T-helper 17 cell (primary cell): ENCODE measurements at regions not wholly inside any gene's neighbourhood (a gene's known extent, or its start where the extent isn't known, plus 50 kb on each side); places are given as distances from the start of the nearest gene placed in this dataset.
"Not testable (repeated sequence)": the region's sequence is repeated elsewhere in the genome, so short reads cannot be mapped to it uniquely, and the experiment has no call there.

ENCODE experiments used
- ATAC-seq: fragments of 150-1000 bp; cut with Tn5 transposase; 2 replicates; pipeline ENCODE4 v1.10.0; 2021; ENCODE audit warnings: mild to moderate bottlenecking, moderate library complexity
- DNase-seq, 3 donors: peaks; one replicate each; pipeline versions ENCODE4 v3.0.0 to v3.0.0-alpha.2; 2020 to 2021
- H3K9me3 ChIP-seq: one replicate; pipeline ENCODE4 v1.7.0; 2013; ENCODE audit warnings: low read length, mild to moderate bottlenecking; ENCODE audit not compliant: control insufficient read depth, poor library complexity, severe bottlenecking
- H3K27ac Mint-ChIP-seq: one replicate; pipeline ENCODE4 v1.8.0; 2022; ENCODE audit warnings: mild to moderate bottlenecking, moderate library complexity, mixed read lengths
- H3K27me3 Mint-ChIP-seq: one replicate; pipeline ENCODE4 v1.8.0; 2022; ENCODE audit warnings: mixed read lengths
- H3K36me3 Mint-ChIP-seq: one replicate; pipeline ENCODE4 v1.8.0; 2022; ENCODE audit warnings: low read depth, mixed read lengths
- H3K4me1 Mint-ChIP-seq: one replicate; pipeline ENCODE4 v1.8.0; 2022; ENCODE audit warnings: mild to moderate bottlenecking, mixed read lengths
- H3K4me3 Mint-ChIP-seq: one replicate; pipeline ENCODE4 v1.8.0; 2022; ENCODE audit warnings: mild to moderate bottlenecking, moderate library complexity, mixed read lengths

DNA sequence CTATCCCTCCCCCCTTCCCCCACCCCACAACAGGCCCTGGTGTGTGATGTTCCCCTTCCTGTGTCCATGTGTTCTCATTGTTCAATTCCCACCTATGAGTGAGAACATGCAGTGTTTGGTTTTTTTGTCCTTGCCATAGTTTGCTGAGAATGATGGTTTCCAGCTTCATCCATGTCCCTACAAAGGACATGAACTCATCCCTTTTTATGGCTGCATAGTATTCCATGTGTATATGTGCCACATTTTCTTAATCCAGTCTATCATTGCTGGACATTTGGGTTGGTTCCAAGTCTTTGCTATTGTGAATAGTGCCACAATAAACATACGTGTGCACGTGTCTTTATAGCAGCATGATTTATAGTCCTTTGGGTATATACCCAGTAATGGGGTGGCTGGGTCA lies 52.3 kb upstream of the MAN1A2 start:
- H3K4me3 Mint-ChIP-seq, ATAC-seq, DNase-seq, H3K9me3 ChIP-seq, H3K27me3 Mint-ChIP-seq, H3K36me3 Mint-ChIP-seq, H3K4me1 Mint-ChIP-seq, H3K27ac Mint-ChIP-seq: not testable (repeated sequence)

DNA sequence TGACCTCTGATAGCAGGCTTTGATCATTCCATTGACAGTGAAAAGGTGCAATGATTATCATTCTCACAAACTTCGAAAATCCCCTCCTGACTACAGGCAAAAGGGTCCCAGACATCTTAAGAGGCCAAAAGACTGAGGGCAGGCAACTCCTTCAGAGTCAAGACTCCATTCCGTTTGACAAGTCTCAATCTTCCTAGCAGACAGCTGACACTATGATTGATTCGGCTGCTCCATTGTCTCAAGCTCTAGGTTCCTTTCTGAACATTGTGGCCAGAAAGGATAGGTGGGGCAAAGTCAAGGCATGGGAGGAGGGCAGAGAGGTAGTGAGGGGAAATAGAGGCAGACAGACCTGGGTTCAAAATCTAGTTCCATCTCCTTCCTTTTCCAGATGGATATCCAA lies 53.7 kb upstream of the MAN1A2 start:
- ATAC-seq (no peak), DNase-seq (no peak)
- Mint-ChIP-seq H3K4me3 (no peak overlapping the region), H3K27ac (no peak overlapping the region), H3K4me1 (peaks cover 5% of the 10 kb centered on the region), H3K27me3 (no peaks in the 10 kb centered on the region), H3K36me3 (no peaks in the 10 kb centered on the region)
- no peaks in the 10 kb centered on the region for H3K9me3 ChIP-seq

DNA sequence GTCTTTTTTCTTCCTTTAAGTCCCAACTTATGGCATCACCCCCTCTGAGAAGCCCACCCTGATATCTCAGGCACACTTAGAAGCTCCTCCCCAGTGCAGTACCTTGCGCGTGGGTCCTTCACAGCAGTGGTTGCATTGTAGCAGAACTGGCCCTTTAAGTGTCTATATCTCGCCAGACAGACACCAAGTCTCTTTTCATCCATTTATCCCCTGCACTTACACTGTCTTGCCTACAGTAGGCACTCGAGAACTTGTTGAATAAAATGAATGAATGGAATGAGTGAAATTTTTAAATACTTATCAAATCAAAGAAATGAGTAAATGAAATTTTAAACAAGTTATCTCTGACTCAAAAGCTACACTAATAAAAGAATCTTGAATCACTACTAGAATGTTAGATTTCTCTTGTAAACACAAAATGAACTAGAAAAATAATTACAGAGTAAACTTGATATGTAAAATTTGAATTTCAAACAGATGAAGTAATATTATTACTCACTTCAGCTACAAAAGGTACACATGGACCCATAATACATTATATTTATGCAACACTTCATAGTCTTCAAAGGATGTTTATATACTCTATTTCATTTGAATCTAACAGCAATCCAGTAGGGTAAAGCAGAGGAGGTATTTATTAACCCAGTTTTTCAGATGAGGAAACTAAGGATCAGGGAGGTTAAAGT lies 54.7 kb upstream of the MAN1A2 start:
- no peaks in the 10 kb centered on the region for H3K9me3 ChIP-seq
- H3K4me3 Mint-ChIP-seq, result no peak overlapping the region
- no peaks in the 10 kb centered on the region for H3K27me3 Mint-ChIP-seq
- peaks cover 7% of the 10 kb centered on the region for H3K4me1 Mint-ChIP-seq
- DNase-seq, result no peak
- H3K27ac Mint-ChIP-seq, result no peak overlapping the region
- ATAC-seq, result peak; percentile 47
- H3K36me3 Mint-ChIP-seq, result no peaks in the 10 kb centered on the region

DNA sequence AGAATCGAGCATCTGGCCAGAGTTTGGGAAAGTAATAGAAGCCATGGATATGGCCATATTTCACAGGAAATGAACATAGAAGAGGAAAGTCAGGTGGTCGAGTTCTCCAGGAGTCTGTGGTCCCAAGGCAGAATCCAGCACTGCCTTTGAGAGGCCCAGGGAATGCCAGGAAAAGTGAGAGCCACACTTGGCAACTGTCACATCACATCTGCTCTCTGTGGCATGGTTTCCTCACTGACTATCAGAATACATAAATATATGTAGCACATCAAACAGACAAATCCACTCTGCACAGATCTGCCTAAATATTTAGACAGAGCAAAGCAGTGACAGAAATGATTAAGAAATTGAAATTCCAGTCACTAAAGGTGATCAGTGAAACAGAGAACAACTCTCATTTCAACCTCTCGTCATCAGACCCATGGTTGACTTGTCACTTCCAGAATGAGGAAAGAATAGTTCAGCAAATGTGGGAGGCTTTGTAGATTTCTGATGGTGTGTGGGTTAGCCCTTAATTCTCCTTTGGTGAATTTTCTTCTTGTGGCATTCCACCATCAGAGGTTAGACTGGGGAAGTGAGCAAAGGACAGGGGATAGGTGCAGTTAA lies 58.8 kb upstream of the MAN1A2 start:
- ATAC-seq (no peak), DNase-seq (no peak)
- no peaks in the 10 kb centered on the region for H3K36me3 Mint-ChIP-seq
- H3K4me1 Mint-ChIP-seq, result peaks cover 7% of the 10 kb centered on the region
- no peak overlapping the region for H3K4me3 Mint-ChIP-seq
- peaks cover 7% of the 10 kb centered on the region for H3K27me3 Mint-ChIP-seq
- H3K27ac Mint-ChIP-seq, result no peak overlapping the region
- H3K9me3 ChIP-seq, result no peaks in the 10 kb centered on the region

DNA sequence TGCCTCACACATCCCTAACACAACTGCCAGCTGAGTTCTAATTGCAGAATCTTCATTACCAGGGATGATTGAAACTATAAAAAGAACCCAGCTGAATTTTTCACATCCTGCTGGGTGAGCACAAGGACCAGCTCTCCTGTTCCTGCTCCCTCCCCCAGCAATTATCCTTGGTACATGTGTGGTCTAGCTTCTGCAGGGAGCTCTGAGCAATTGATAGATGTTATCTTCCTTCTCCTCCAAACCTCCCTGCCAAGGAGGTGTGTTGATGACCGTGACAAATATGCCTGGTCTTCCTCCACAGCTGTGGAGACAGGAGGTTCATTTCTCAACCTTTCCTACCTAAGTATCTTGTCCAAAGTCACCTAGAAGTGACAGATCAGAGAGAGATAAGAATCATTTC lies 65.3 kb upstream of the MAN1A2 start:
- DNase-seq, result no peak
- no peak overlapping the region for H3K27ac Mint-ChIP-seq
- no peak overlapping the region for H3K4me3 Mint-ChIP-seq
- H3K4me1 Mint-ChIP-seq, result no peaks in the 10 kb centered on the region
- no peak for ATAC-seq
- H3K27me3 Mint-ChIP-seq, result peaks cover 24% of the 10 kb centered on the region
- H3K36me3 Mint-ChIP-seq, result no peaks in the 10 kb centered on the region
- H3K9me3 ChIP-seq, result no peaks in the 10 kb centered on the region

DNA sequence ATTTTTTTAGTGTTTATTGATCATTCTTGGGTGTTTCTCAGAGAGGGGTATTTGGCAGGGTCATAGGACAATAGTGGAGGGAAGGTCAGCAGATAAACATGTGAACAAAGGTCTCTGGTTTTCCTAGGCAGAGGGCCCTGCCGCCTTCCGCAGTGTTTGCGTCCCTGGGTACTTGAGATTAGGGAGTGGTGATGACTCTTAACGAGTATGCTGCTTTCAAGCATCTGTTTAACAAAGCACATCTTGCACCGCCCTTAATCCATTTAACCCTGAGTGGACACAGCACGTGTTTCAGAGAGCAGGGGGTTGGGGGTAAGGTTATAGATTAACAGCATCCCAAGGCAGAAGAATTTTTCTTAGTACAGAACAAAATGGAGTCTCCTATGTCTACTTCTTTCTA lies 67.1 kb upstream of the MAN1A2 start:
- not testable (repeated sequence) for ATAC-seq, H3K4me1 Mint-ChIP-seq, H3K9me3 ChIP-seq, DNase-seq, H3K4me3 Mint-ChIP-seq, H3K36me3 Mint-ChIP-seq, H3K27ac Mint-ChIP-seq
- peaks cover 24% of the 10 kb centered on the region for H3K27me3 Mint-ChIP-seq

DNA sequence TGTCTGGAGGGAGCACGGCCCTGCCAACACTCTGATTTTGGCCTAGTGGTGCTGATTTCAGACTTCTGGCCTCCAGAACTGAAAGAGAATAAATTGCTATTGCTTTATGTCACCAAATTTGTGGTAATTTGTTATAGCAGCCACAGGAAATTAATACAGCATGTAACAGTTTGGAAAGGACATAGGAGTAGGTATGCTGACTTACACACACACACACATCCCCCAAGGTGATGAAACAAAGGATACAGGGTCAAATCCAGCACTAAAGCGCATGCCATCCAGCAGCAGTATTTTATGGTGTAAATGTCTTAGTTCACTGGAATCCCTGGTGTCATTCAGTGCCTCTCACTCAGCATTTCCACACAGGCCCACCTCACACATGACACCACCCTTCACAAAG lies 72.2 kb upstream of the MAN1A2 start:
- H3K27ac Mint-ChIP-seq, result no peak overlapping the region
- DNase-seq (no peak), ATAC-seq (no peak)
- peaks cover 2% of the 10 kb centered on the region for H3K4me1 Mint-ChIP-seq
- H3K4me3 Mint-ChIP-seq, result no peak overlapping the region
- H3K9me3 ChIP-seq, result no peaks in the 10 kb centered on the region
- H3K27me3 Mint-ChIP-seq, result peaks cover 3% of the 10 kb centered on the region
- H3K36me3 Mint-ChIP-seq, result no peaks in the 10 kb centered on the region

DNA sequence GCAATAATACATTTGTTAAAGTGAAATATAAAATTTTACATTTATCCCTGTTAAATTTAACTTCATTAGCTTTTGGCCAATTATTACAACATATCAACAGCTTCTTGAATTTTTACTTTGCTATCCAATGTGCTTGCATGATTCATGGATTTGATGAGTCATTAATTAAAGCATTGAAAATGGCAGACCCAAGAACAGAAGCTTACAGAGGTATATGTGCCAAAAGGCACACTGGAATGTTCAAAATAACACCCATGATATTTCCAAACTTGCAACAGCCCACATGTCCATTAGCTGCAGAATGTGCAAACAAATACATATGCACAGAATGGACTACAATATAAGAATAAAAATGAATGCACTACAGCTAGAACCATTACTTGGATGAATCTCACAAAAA lies 76.4 kb upstream of the MAN1A2 start:
- no peaks in the 10 kb centered on the region for H3K36me3 Mint-ChIP-seq
- DNase-seq (no peak), ATAC-seq (no peak)
- no peak overlapping the region for H3K27ac Mint-ChIP-seq
- peaks cover 22% of the 10 kb centered on the region for H3K27me3 Mint-ChIP-seq
- no peak overlapping the region for H3K4me3 Mint-ChIP-seq
- H3K4me1 Mint-ChIP-seq, result peaks cover 2% of the 10 kb centered on the region
- no peaks in the 10 kb centered on the region for H3K9me3 ChIP-seq

DNA sequence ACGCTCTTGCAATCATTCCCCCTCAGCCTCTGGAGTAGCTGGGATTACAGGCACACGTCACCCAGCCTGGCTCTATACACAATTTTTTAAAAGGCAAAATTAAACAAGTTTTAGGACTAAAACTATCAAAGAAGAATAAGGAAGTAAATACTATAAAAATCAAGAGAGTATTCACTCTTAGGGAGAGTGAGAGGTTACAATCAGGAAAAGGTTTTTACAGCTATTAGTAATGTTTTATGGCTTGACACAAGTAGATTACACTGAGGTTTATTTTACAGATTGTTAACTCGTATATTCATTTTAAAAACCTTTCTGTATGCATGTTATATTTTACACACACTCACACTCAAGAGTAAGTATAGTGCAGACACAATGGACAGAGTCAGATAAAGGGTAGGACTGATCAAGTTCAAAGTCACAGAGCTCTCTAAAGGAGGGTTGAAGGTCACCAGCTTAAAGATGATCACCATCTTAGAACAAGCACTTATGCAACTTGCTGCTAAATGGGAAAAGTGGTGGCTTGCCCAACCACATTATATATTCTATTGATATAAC lies 77.9 kb upstream of the MAN1A2 start:
- Mint-ChIP-seq H3K4me3 (no peak overlapping the region), H3K27me3 (peaks cover 22% of the 10 kb centered on the region), H3K27ac (no peak overlapping the region), H3K4me1 (peaks cover 2% of the 10 kb centered on the region), H3K36me3 (no peaks in the 10 kb centered on the region)
- H3K9me3 ChIP-seq, result no peaks in the 10 kb centered on the region
- ATAC-seq, result no peak
- no peak for DNase-seq

DNA sequence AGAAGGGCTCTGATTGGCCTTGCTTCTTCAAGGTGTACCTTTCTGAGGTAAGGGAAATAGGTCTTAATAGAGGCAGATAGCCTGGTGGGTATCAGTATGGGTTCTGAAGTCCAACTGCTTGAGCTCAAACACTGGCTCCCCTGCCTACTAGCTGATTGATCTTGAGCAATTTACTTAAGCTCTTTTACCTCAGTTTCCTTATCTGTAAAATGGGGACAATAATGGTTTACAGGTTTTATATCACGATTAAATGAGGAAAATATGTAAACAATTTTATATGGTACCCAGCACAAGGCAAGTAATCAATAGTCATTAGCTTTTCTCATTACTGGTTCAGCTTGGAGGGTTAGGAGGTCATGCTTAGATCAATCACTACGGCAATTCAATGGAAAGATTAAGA lies 75.8 kb upstream of the VTCN1 start:
- Mint-ChIP-seq H3K4me1 (peaks cover 2% of the 10 kb centered on the region), H3K4me3 (no peak overlapping the region), H3K27me3 (peaks cover 22% of the 10 kb centered on the region), H3K27ac (no peak overlapping the region), H3K36me3 (no peaks in the 10 kb centered on the region)
- no peak for DNase-seq
- ATAC-seq, result no peak
- H3K9me3 ChIP-seq, result no peaks in the 10 kb centered on the region

DNA sequence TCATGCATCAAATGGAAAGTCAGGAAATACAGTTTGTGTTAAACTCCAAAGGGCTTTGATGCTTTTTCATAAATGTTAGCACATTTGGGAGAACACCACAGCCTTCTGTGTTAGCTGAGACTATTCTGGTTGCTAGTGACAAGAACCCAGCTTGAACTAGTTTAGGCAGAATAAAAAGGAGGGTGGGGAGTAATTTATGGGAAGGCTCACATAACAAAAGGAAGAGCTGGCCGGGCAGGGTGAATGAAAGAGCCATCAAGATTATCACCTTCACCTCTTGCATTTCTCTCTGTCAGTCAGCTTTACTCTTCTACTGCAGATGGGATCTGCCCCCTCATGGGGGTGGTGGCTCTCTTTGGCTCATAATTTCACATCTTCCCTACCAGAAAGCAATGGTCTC lies 75.4 kb upstream of the VTCN1 start:
- Mint-ChIP-seq H3K27me3 (peaks cover 22% of the 10 kb centered on the region), H3K27ac (no peak overlapping the region)

DNA sequence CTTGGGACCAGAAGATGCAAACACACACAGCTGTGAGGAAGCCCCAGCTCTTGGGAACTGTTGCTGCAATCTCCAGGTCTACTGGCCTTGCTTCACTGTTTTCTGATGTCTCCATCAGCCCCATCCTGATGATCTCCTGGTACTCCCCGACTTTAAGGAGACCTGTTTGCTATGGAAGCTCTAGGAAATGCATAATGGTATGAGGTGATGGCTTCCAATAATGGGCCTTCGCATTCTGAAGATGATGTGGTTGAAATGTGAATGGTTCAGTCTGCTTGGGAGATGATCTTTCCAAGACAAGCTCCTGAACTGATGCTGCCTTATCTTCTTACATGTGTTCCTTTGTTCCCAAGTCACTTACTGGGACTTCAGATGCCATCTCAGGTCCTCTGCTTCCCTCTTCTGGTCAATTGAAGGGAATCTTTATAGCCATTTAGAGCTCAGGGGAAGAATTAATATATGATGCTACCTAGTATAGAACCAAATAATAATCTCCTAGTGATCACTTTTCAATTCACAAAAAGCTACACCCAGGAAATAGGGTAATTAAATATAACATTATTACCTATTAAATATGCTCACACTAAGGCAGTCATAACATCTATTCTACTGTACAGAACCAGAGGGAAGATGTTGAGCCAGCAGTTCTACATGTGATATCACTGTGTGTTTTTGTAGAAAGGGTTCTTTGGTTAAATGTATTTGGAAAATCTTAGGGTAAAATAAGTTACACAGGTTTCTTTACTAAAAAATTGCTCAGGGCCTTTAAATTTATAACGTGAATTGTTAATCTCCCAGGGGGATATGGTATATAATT lies 73.9 kb upstream of the VTCN1 start:
- no peak for DNase-seq
- Mint-ChIP-seq H3K36me3 (peaks cover 2% of the 10 kb centered on the region), H3K4me3 (no peak overlapping the region), H3K27ac (no peak overlapping the region), H3K27me3 (peaks cover 16% of the 10 kb centered on the region), H3K4me1 (no peaks in the 10 kb centered on the region)
- no peaks in the 10 kb centered on the region for H3K9me3 ChIP-seq
- ATAC-seq, result no peak

More for the DNA sequence above, 75.4 kb upstream of the VTCN1 start:
- ATAC-seq (no peak), DNase-seq (no peak)
- Mint-ChIP-seq H3K36me3 (peaks cover 2% of the 10 kb centered on the region), H3K4me3 (no peak overlapping the region), H3K4me1 (peaks cover 2% of the 10 kb centered on the region)
- H3K9me3 ChIP-seq, result no peaks in the 10 kb centered on the region

DNA sequence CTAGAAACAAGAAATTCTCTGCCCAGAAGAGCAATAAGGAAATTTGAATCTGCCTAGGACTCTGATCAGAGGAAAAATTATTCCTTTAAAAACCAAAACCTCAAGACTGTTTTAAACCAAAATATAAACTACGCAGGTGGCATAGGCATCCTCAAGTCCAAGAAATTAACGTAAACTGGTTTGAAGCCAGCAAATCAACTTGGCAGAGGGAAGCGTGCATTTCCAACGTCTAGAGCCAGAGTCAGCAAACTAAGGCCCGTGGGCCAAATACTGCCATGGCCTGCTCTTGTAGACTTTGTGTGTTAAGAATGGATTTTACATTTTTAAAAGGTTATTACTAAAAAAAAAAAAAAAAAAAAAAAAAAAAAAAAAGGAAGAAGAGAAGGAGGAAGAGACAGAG lies 67.8 kb upstream of the VTCN1 start:
- Mint-ChIP-seq H3K27me3 (no peaks in the 10 kb centered on the region), H3K4me3 (no peak overlapping the region), H3K27ac (no peak overlapping the region), H3K4me1 (no peaks in the 10 kb centered on the region), H3K36me3 (peaks cover 2% of the 10 kb centered on the region)
- DNase-seq, result no peak
- no peak for ATAC-seq
- H3K9me3 ChIP-seq, result no peaks in the 10 kb centered on the region
